SK-N-SH (cell line): ENCODE measurements at regions not wholly inside any gene's neighbourhood (a gene's known extent, or its start where the extent isn't known, plus 50 kb on each side); places are given as distances from the start of the nearest gene placed in this dataset.

Experiments used
- CTCF ChIA-PET: fragments of 300-600, 350-600 bp; formaldehyde crosslinking; extraction: SDS; loops from one replicate; lab custom pipeline; 2021; lab: Yijun Ruan, JAX
- POLR2A ChIA-PET: fragments of 350-600 bp; sonication (Branson Sonifier 250); formaldehyde crosslinking; extraction: SDS; loops from one replicate; lab custom pipeline; 2020; ENCODE audit warnings: antibody characterized with exemption, inconsistent platforms; lab: Yijun Ruan, JAX
- DNase-seq: peaks from one replicate; pipeline ENCODE4 v3.0.0; 2012
- H2AFZ ChIP-seq: fragments of 200-600 bp; sonication (generic); 2 replicates; pipeline ENCODE4 v1.8.1; 2016; ENCODE audit warnings: antibody characterized with exemption, mild to moderate bottlenecking, low read depth
- H3F3A ChIP-seq: fragments of 200-600 bp; sonication (generic); replicated peaks from 2 replicates; pipeline ENCODE3; 2016; ENCODE audit warnings: antibody characterized with exemption, mild to moderate bottlenecking; ENCODE audit not compliant: insufficient read depth
- H3K27ac ChIP-seq, 2 experiments: fragments of 200-500 bp in 1 of 2; fragments of 200-600 bp in 1 of 2; sonication (Bioruptor generic) in 1 of 2; sonication (generic), shearing (Covaris generic) in 1 of 2; 2 replicates each; pipeline versions ENCODE4 v1.5.1 to v1.6.1; 2014 to 2016; ENCODE audit warnings: low read depth in 2 of 2, inconsistent platforms in 1 of 2, low read length in 1 of 2, mild to moderate bottlenecking in 1 of 2, mixed read lengths in 1 of 2
- H3K27me3 ChIP-seq: fragments of 200-600 bp; sonication (generic), shearing (Covaris generic); 2 replicates; pipeline ENCODE4 v1.6.1; 2016; ENCODE audit warnings: mixed run types; ENCODE audit not compliant: insufficient read depth
- H3K36me3 ChIP-seq, 2 experiments: fragments of 200-500 bp in 1 of 2; fragments of 200-600 bp in 1 of 2; sonication (Bioruptor generic) in 1 of 2; sonication (generic) in 1 of 2; replicated peaks in 1 of 2; 2 replicates each; pipeline versions ENCODE3 to v1.5.1; 2014 to 2016; ENCODE audit warnings: low read length in 1 of 2, mild to moderate bottlenecking in 1 of 2; ENCODE audit not compliant: insufficient read depth in 2 of 2, control insufficient read depth in 1 of 2
- H3K4me1 ChIP-seq, 2 experiments: fragments of 200-500 bp in 1 of 2; fragments of 200-600 bp in 1 of 2; sonication (Bioruptor generic) in 1 of 2; sonication (generic), shearing (Covaris generic) in 1 of 2; 2 replicates each; pipeline versions ENCODE4 v1.5.1 to v1.6.1; 2014 to 2016; ENCODE audit warnings: low read depth in 1 of 2, low read length in 1 of 2, mixed run types in 1 of 2; ENCODE audit not compliant: insufficient read depth in 2 of 2, control insufficient read depth in 1 of 2
- H3K4me2 ChIP-seq: fragments of 200-600 bp; sonication (generic), shearing (Covaris generic); 2 replicates; pipeline ENCODE4 v1.6.1; 2017; ENCODE audit warnings: mixed run types
- H3K4me3 ChIP-seq, 2 experiments: fragments of 200-500 bp in 1 of 2; fragments of 200-600 bp in 1 of 2; sonication (Bioruptor generic) in 1 of 2; sonication (generic), shearing (Covaris generic) in 1 of 2; 2 replicates each; pipeline versions ENCODE4 v1.5.1 to v1.8.1; 2014 to 2016; ENCODE audit warnings: low read depth in 2 of 2, inconsistent platforms in 1 of 2, low read length in 1 of 2, mild to moderate bottlenecking in 1 of 2, mixed read lengths in 1 of 2, moderate library complexity in 1 of 2
- H3K79me2 ChIP-seq: fragments of 200-600 bp; sonication (generic); 2 replicates; pipeline ENCODE4 v1.8.1; 2017; ENCODE audit warnings: mild to moderate bottlenecking; ENCODE audit not compliant: insufficient read depth
- H3K9ac ChIP-seq: fragments of 200-600 bp; sonication (generic); 2 replicates; pipeline ENCODE4 v1.6.1; 2017; ENCODE audit warnings: mixed run types
- H3K9me2 ChIP-seq: fragments of 200-600 bp; sonication (generic); 2 replicates; pipeline ENCODE4 v1.6.1; 2017; ENCODE audit warnings: mixed run types
- H3K9me3 ChIP-seq: fragments of 200-600 bp; sonication (generic); 2 replicates; pipeline ENCODE4 v1.6.1; 2017; ENCODE audit warnings: mixed run types, mild to moderate bottlenecking, moderate library complexity
- H4K20me1 ChIP-seq: fragments of 200-600 bp; sonication (generic); 2 replicates; pipeline ENCODE4 v1.6.1; 2017; ENCODE audit warnings: mild to moderate bottlenecking, mixed run types; ENCODE audit not compliant: insufficient read depth
- CHD2 ChIP-seq: fragments of 150-350 bp; IDR thresholded peaks from 2 replicates; pipeline ENCODE4 v1.6.1; 2018; ENCODE audit warnings: low read length; ENCODE audit not compliant: partially characterized antibody
- GABPA ChIP-seq: IDR thresholded peaks from 2 replicates; pipeline ENCODE4 v1.4.0; 2012; ENCODE audit warnings: low read depth, mild to moderate bottlenecking
- GATA2 ChIP-seq: sonication (generic); formaldehyde crosslinking; IDR thresholded peaks from 2 replicates; pipeline ENCODE4 v1.5.0; 2020; ENCODE audit warnings: mild to moderate bottlenecking, missing genetic modification reagents
- JUND ChIP-seq: IDR thresholded peaks from 2 replicates; pipeline ENCODE4 v1.4.0; 2012
- NFIC ChIP-seq: IDR thresholded peaks from 2 replicates; pipeline ENCODE4 v1.4.0; 2012; ENCODE audit warnings: borderline replicate concordance
- NRF1 ChIP-seq: IDR thresholded peaks from 2 replicates; pipeline ENCODE4 v1.6.1; 2012; ENCODE audit warnings: low read depth, mild to moderate bottlenecking, low read length
- RAD21 ChIP-seq: IDR thresholded peaks from 2 replicates; pipeline ENCODE4 v1.6.1; 2012; ENCODE audit warnings: mild to moderate bottlenecking, low read length
- SMC3 ChIP-seq: IDR thresholded peaks from 2 replicates; pipeline ENCODE4 v1.6.1; 2012; ENCODE audit warnings: low read depth, low read length, improper control_type of control experiment
- TEAD4 ChIP-seq: IDR thresholded peaks from 2 replicates; pipeline ENCODE4 v1.4.0; 2012; ENCODE audit warnings: mild to moderate bottlenecking, borderline replicate concordance; ENCODE audit not compliant: insufficient read depth
- ZBTB33 ChIP-seq: IDR thresholded peaks from 2 replicates; pipeline ENCODE4 v1.4.0; 2012; ENCODE audit warnings: low read depth, borderline replicate concordance
- WGBS: methylation state at CpG from one replicate; pipeline ENCODE4 v1.1.6; 2017; ENCODE audit warnings: low lambda C conversion rate; 5-methylcytosine and 5-hydroxymethylcytosine counted together
- TF ChIP-seq, protein P1 (sequence below): IDR thresholded peaks from 2 replicates; pipeline ENCODE4 v1.4.0; 2012; ENCODE audit warnings: low read depth, borderline replicate concordance
- TF ChIP-seq, protein P2 (sequence below): IDR thresholded peaks from 2 replicates; pipeline ENCODE4; 2012

- POLR2A ChIA-PET = no interaction called here
- H3F3A ChIP-seq = no peaks in the 10 kb centered on the region
- DNase-seq = no peak
- no peak overlapping the region for H3K9ac ChIP-seq
- no peak overlapping the region for H3K4me3 ChIP-seq
- no peak overlapping the region for H3K4me2 ChIP-seq
- no peaks in the 10 kb centered on the region for H3K9me2 ChIP-seq
- no peak overlapping the region for H3K27ac ChIP-seq
- no peaks in the 10 kb centered on the region for H3K36me3 ChIP-seq
- H3K4me1 ChIP-seq = no peaks in the 10 kb centered on the region
- H3K9me3 ChIP-seq = peaks cover 5% of the 10 kb centered on the region
- CTCF ChIA-PET = no interaction called here
- H4K20me1 ChIP-seq = no peaks in the 10 kb centered on the region
- H3K79me2 ChIP-seq = no peaks in the 10 kb centered on the region
- no peaks in the 10 kb centered on the region for H3K27me3 ChIP-seq
- no peak overlapping the region for H2AFZ ChIP-seq
- TF ChIP-seq JUND = no peak
- no peak for TF ChIP-seq NFIC
- no peak for TF ChIP-seq SMC3
- TF ChIP-seq NRF1 = no peak
- TF ChIP-seq ZBTB33 = no peak
- TF ChIP-seq RAD21 = no peak
- no peak for TF ChIP-seq CHD2
- TF ChIP-seq GATA2 (CRISPR knock-in tag) = no peak
Measured at GRCh38 chr21:18899261-18899660, 495.7 kb upstream of the TMPRSS15 start.

DNA sequence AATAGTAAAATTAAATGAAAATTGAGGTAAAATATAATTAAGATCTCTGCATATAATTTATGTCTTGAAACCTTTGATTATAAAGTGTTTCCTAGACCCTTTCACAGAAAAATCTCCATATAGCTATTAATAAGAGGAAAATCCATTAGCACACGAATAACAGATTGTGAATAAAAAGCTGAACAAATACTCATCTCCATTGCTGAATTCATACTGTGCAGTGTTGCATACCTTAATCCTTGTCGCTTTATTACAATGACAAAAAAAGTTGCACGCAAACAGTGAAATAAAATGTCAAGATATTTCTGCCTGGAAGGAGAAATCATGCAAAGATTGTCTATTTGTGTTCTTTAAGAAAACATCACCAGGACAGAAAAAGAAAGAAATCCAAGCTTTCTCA is 499.1 kb upstream of the TMPRSS15 start:
- CTCF ChIA-PET = interaction anchor here (1.1 kb wide), 1 partner anchor 15 kb away, joined by 3 read pairs; no protein-coding TSS in a partner anchor
- Histone ChIP-seq H3K4me1 (no peaks in the 10 kb centered on the region), H3F3A (no peaks in the 10 kb centered on the region), H3K27ac (no peak overlapping the region), H3K9me3 (peaks cover 5% of the 10 kb centered on the region; the same call in 1 of the 2 replicates), H3K9me2 (no peaks in the 10 kb centered on the region), H3K27me3 (no peaks in the 10 kb centered on the region), H4K20me1 (no peaks in the 10 kb centered on the region), H3K4me2 (no peak overlapping the region), H2AFZ (no peak overlapping the region), H3K36me3 (no peaks in the 10 kb centered on the region), H3K9ac (no peak overlapping the region), H3K79me2 (no peaks in the 10 kb centered on the region), H3K4me3 (no peak overlapping the region)
- TF ChIP-seq GABPA = no peak
- TF ChIP-seq, protein P1, sequence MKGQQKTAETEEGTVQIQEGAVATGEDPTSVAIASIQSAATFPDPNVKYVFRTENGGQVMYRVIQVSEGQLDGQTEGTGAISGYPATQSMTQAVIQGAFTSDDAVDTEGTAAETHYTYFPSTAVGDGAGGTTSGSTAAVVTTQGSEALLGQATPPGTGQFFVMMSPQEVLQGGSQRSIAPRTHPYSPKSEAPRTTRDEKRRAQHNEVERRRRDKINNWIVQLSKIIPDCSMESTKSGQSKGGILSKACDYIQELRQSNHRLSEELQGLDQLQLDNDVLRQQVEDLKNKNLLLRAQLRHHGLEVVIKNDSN = no peak
- TF ChIP-seq, protein P2, sequence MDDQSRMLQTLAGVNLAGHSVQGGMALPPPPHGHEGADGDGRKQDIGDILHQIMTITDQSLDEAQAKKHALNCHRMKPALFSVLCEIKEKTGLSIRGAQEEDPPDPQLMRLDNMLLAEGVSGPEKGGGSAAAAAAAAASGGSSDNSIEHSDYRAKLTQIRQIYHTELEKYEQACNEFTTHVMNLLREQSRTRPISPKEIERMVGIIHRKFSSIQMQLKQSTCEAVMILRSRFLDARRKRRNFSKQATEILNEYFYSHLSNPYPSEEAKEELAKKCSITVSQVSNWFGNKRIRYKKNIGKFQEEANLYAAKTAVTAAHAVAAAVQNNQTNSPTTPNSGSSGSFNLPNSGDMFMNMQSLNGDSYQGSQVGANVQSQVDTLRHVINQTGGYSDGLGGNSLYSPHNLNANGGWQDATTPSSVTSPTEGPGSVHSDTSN = no peak
- no peak for TF ChIP-seq TEAD4
- DNase-seq = no peak
- POLR2A ChIA-PET = no interaction called here
- WGBS = 45% methylated on average over 3 of the region's 3 CpGs
